ENCODE measurements at regions not wholly inside any gene's neighbourhood (a gene's known extent, or its start where the extent isn't known, plus 50 kb on each side); places are given as distances from the start of the nearest gene placed in this dataset.
"Not testable (repeated sequence)": the region's sequence is repeated elsewhere in the genome, so short reads cannot be mapped to it uniquely, and the experiment has no call there.

GRCh38 chr1:55775007-55775406, 559.8 kb upstream of the USP24 start:
- no peak for DNase-seq (ENCODE audit: low read depth)

- no peak for DNase-seq (ENCODE audit: low read depth)
These were observed 559.3 kb upstream of the USP24 start for GRCh38 chr1:55774446-55774845.

GRCh38 chr1:55773211-55773940, 558.2 kb upstream of the USP24 start:
- no peak for DNase-seq (ENCODE audit: low read depth)

- DNase-seq (ENCODE audit: low read depth) = no peak
These were observed 553.3 kb upstream of the USP24 start for GRCh38 chr1:55768327-55768952.

DNA sequence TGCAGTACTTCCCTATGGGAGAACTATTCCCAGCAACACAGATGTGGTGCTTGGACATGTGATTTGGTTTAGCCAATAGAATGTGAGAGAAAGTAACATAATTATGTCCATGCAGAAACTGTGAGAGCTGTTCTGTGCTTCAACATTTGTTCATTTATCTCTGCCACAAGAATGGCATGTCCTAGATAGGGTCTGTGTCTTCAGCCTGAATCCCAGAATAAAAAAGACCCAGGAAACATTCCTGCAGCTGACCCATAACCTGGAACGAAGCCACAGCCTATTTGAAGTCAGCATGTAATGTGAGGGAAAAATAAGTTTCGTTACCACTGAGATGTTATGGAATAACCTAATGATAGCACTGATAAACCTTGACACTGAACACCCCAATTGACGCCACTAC, 552.0 kb upstream of the USP24 start:
- DNase-seq (ENCODE audit: low read depth) = no peak

- DNase-seq (ENCODE audit: low read depth) = not testable (repeated sequence)
These were observed 550.3 kb upstream of the USP24 start for GRCh38 chr1:55765505-55765904.

GRCh38 chr1:55751776-55752175, 536.6 kb upstream of the USP24 start:
- DNase-seq (ENCODE audit: low read depth) = no peak

- no peak for DNase-seq (ENCODE audit: low read depth)
These were observed 535.4 kb upstream of the USP24 start for GRCh38 chr1:55750628-55750995.

- DNase-seq (ENCODE audit: low read depth) = no peak
These were observed 534.9 kb upstream of the USP24 start for GRCh38 chr1:55749975-55750627.

DNA sequence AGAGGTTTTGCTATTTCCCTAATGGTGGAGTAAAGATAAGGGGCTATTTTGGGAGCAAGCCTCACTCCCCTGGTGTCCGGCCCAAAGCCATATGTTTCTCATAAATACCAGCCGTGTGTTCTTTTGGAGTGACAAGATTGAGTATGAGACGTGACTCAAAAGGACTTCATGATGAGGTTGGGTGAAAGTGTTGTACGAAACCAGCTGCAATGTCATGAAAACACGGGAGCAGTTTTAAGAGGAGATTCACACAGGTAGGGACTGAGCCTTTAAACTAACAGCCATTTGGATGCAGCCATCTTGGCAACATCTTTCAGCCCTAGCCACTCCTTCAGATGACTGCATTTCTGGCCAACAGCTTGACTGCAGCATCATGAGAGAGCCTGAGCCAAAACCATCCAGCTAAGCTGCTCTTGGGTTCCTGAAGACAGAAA, 532.3 kb upstream of the USP24 start:
- no peak for DNase-seq (ENCODE audit: low read depth)

DNA sequence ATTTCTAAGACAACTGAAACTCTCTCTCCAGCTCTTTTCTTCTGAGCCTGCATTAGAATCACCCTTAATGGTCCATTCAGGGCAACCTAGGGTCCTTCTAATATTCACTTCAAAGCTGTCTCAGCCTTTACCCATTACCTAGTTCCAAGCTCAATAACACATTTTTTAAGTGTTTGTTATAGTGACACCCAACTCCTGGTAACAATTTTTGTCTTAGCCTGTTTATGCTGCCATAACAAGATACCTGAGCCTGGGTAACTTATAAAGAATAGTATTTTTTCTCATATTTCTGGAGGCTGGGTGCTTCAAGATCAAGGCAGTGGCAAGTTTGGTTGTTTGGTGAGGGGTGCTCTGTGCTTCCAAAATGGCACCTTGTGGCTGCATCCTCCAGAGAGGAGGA, 531.5 kb upstream of the USP24 start:
- DNase-seq (ENCODE audit: low read depth) = no peak

DNA sequence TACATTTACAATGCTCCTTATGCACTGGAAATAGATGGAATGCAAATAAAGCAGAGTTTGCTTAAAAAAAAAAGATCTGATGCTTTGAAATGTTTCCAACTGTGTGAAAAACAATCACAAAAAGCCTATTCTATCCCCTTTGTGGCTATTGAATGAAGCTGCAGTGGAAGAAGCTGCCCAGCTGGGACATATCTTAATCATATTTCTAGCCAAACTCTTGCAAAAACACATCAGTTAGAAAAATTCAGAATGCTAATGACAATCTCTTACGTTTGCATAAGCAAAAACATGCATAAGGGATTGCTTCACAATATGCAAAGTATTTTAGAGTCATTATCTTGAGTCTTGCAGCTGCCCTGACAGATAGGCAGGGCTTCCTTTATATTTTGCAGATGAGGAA, 526.4 kb upstream of the USP24 start:
- DNase-seq (ENCODE audit: low read depth) = no peak

DNA sequence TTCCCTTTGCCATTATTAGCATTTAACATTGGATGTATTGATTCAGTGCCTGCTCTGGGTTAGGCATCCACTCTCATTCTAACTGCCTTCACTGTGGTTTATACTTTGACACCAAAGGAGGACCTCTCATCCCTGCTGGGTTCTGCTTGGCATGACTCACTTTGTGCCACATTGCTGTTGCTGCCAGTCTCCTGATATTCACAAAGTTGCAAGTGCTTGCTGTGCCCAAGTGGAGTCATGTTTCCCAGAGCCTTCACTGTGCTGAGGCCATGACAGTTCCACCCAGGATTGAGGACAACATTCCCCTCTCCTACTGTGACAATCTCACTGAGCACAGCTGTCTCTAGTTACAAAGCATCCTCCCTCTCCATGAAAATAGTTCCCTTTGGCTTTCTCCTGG, 519.9 kb upstream of the USP24 start:
- no peak for DNase-seq (ENCODE audit: low read depth)

DNA sequence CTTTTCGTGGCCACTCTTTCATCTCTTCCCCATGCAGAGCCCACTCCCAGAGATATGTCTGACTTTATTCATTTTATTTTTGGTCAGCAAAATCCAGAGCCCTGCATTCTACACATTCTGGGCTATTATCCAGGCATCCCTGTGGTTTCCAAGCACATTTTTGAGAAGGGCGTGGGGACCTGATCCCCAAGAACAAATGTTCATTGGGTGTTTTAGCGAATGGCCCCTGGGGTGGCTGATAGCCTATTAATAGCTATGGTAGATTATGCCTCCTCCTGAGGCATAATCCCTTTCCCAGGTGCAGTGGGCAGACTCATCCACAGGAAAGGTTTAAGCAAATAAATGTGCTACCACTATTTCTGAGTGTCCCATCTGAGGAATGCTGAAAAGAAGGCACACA, 511.8 kb upstream of the USP24 start:
- peak; percentile 63 for DNase-seq (ENCODE audit: low read depth)

DNA sequence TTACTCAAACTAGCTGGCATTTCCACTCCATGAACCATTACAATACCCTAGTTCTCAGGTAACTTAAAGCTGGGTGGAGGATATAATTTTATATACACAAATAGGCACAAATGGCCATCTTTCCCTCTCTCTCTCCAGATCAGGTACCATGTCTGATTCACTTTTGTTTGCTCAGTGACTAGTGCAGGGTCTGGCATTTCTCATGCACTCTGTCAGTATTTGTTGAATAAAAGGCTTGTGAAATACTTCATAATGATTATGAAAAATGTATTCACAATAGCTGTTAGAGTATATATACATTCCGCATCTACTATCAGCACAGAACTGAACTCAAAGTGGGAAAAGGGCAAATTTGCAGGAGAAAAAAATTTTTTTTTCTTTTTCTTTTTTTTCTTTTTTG, 510.2 kb upstream of the USP24 start:
- DNase-seq (ENCODE audit: low read depth) = no peak

DNA sequence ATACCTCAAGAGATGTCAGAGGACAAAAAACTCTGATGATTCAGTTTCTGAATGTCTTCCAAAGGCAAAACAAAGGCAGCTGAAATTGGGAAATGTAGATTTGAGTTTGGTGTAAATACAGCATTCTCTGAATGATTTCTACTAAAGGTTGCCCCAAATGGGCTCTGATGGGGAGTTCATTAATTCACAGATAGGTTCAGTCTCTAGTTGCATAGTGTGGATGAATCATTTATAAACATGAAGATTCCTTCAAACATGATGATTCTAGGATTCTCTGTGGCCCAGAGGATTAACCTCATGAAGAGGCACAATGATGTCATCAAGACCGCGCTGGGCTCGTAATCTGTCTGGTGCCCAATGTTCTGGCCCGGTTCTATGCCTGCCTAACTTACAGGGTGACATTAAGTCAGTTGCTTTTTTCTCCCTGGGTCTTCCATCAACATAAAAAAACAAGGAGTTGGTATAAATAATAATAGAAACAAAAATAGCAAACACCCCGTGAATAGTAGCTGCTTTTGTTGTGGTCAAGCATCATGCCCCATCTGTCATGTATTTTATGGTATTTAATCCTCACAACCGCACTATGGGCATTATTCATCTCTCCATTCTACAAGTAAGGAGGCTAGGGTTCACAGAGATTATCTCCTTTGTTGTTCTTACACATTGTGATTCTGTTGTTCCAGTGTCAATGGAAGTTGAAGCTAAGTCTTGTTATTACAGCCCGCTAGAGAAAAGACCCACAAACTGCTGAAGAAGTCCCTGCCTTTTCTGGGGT, 509.6 kb upstream of the USP24 start:
- peak; percentile 70 for DNase-seq (ENCODE audit: low read depth)

DNA sequence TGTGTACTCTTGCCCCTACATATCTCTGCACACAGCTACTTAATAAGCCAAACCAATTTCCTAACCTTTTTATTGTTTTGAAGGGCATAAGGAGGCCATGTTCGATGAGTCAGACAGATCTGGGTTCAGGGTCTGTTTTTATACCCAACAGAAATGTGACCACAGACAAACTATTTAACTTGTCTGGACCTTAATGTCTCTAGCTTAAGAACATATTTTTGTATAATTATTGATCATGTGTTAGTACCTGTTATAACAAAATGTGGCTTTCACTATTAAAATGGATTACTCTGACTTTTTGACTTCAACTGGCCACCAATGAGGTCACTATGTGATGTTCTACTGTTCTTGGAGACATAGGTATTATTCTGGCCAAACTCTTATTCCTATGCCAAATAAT, 507.8 kb upstream of the USP24 start:
- DNase-seq (ENCODE audit: low read depth) = no peak

GRCh38 chr1:55720261-55720660, 505.1 kb upstream of the USP24 start:
- DNase-seq (ENCODE audit: low read depth) = no peak

GRCh38 chr1:55718758-55719671, 503.9 kb upstream of the USP24 start:
- DNase-seq (ENCODE audit: low read depth) = peak; percentile 99

- no peak for DNase-seq (ENCODE audit: low read depth)
These were observed 501.9 kb upstream of the USP24 start for GRCh38 chr1:55717111-55717510.

DNA sequence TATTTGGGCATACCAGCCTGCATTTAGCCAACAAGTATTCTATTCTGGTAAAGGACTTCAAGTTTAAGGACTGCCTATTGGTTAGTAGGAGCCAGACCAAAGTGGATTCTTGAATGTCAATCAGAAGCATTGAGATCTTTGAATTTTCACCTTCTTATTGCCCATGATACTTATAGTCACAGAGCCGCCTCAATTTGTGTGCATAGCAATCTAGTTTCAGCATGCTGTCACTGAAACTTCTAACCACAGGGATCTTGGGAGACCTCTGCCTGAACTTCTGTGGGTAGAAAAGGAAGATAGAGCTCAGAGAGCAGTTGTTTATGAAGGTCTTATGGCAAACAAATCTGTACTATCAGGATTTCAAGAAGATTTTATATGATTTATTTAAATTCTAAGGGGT, 501.4 kb upstream of the USP24 start:
- no peak for DNase-seq (ENCODE audit: low read depth)

DNA sequence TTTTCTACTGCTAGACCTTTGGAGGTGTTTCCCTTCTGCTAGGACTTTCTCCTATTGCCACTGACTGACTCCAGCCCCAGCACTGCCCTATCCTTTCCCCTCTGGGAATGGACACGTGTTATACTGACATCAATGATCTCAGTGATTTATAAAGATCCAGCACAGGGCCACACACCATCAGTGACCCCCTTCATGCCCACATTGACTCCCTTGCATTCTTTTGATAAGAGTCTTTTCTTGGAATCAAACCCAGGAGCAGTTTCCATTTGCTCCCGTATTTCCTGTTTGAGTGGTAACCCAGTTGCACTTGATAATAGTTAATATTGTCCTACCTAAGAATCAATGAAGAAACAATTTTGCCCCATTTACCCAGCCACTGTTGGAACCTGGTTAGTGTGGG, 501.0 kb upstream of the USP24 start:
- no peak for DNase-seq (ENCODE audit: low read depth)
